WTC11 (cell line): ENCODE measurements at regions not wholly inside any gene's neighbourhood (a gene's known extent, or its start where the extent isn't known, plus 50 kb on each side); places are given as distances from the start of the nearest gene placed in this dataset.
"Not testable (repeated sequence)": the region's sequence is repeated elsewhere in the genome, so short reads cannot be mapped to it uniquely, and the experiment has no call there.

Experiments used
- ATAC-seq: fragments of 200-7000 bp; cut with Tn5 transposase; 2 replicates; pipeline ENCODE4 v1.10.0; 2021; ENCODE audit warnings: mild to moderate bottlenecking, moderate library complexity
- CTCF ChIA-PET: fragments of 300-600 bp; sonication (Branson Sonifier 250); formaldehyde crosslinking; loops from one replicate; lab custom pipeline; 2021; ENCODE audit warnings: antibody characterized with exemption; lab: Charles Lee
- POLR2A ChIA-PET: fragments of 350-600 bp; sonication (Branson Sonifier 250); formaldehyde crosslinking; loops from one replicate; lab custom pipeline; 2021; ENCODE audit warnings: antibody characterized with exemption; lab: Charles Lee
- DNase-seq: peaks from one replicate; pipeline ENCODE4 v3.0.0; 2021; ENCODE audit warnings: low spot score
- H3K27ac Mint-ChIP-seq: 2 replicates; pipeline ENCODE4 v1.8.0; 2021; ENCODE audit warnings: mixed read lengths
- H3K27me3 Mint-ChIP-seq: 2 replicates; pipeline ENCODE4 v1.8.0; 2021; ENCODE audit warnings: low read depth, mild to moderate bottlenecking, moderate library complexity, mixed read lengths
- H3K36me3 Mint-ChIP-seq: 2 replicates; pipeline ENCODE4 v1.8.0; 2021; ENCODE audit warnings: mixed read lengths
- H3K4me1 Mint-ChIP-seq: 2 replicates; pipeline ENCODE4 v1.8.0; 2022; ENCODE audit warnings: mixed read lengths
- H3K4me3 Mint-ChIP-seq: 2 replicates; pipeline ENCODE4 v1.8.0; 2021; ENCODE audit warnings: mild to moderate bottlenecking, moderate library complexity, mixed read lengths
- H3K9me3 Mint-ChIP-seq: 2 replicates; pipeline ENCODE4 v1.8.0; 2021; ENCODE audit warnings: mixed read lengths
- AR ChIP-seq: fragments of 250-450 bp; sonication (Bioruptor Pico); IDR thresholded peaks from 2 replicates; pipeline ENCODE4 v1.9.0; 2021; ENCODE audit warnings: mild to moderate bottlenecking
- ARID4B ChIP-seq: sonication (generic); formaldehyde crosslinking; IDR thresholded peaks from 2 replicates; pipeline ENCODE4 v1.8.0; 2023; ENCODE audit warnings: missing genetic modification reagents, mild to moderate bottlenecking, borderline replicate concordance
- CBFB ChIP-seq: sonication (generic); formaldehyde crosslinking; IDR thresholded peaks from 2 replicates; pipeline ENCODE4 v1.8.1; 2022; ENCODE audit warnings: mild to moderate bottlenecking, low read depth, missing genetic modification reagents
- CREB1 ChIP-seq: sonication (generic); formaldehyde crosslinking; IDR thresholded peaks from 2 replicates; pipeline ENCODE4 v1.8.0; 2023; ENCODE audit warnings: mild to moderate bottlenecking, missing genetic modification reagents
- HMGA2 ChIP-seq: fragments of 250-450 bp; sonication (Bioruptor Pico); IDR thresholded peaks from 2 replicates; pipeline ENCODE4 v1.4.0; 2021; ENCODE audit warnings: mild to moderate bottlenecking, moderate library complexity
- IRF1 ChIP-seq: sonication (generic); formaldehyde crosslinking; IDR thresholded peaks from 2 replicates; pipeline ENCODE4 v1.8.0; 2023; ENCODE audit warnings: missing genetic modification reagents
- KAT7 ChIP-seq: sonication (generic); formaldehyde crosslinking; IDR thresholded peaks from 2 replicates; pipeline ENCODE4 v1.8.1; 2023; ENCODE audit warnings: missing genetic modification reagents, mild to moderate bottlenecking, borderline replicate concordance
- SMAD3 ChIP-seq: sonication (generic); formaldehyde crosslinking; IDR thresholded peaks from 2 replicates; pipeline ENCODE4 v1.8.0; 2022; ENCODE audit warnings: missing genetic modification reagents, mild to moderate bottlenecking, borderline replicate concordance
- SOX15 ChIP-seq: fragments of 250-450 bp; sonication (Bioruptor Pico); IDR thresholded peaks from 2 replicates; pipeline ENCODE4 v1.9.0; 2021; ENCODE audit warnings: mild to moderate bottlenecking
- TP53 ChIP-seq: sonication (generic); formaldehyde crosslinking; IDR thresholded peaks from 2 replicates; pipeline ENCODE4 v1.8.1; 2023; ENCODE audit warnings: mild to moderate bottlenecking, missing genetic modification reagents
- ZNF416 ChIP-seq: fragments of 250-450 bp; sonication (Bioruptor Pico); IDR thresholded peaks from 2 replicates; pipeline ENCODE4 v1.9.0; 2021; ENCODE audit warnings: mild to moderate bottlenecking, inconsistent platforms
- ZNF532 ChIP-seq: fragments of 250-450 bp; sonication (Bioruptor Pico); IDR thresholded peaks from 2 replicates; pipeline ENCODE4 v1.9.0; 2021; ENCODE audit warnings: mild to moderate bottlenecking, borderline replicate concordance
- ZNF671 ChIP-seq: fragments of 250-450 bp; sonication (Bioruptor Pico); IDR thresholded peaks from 2 replicates; pipeline ENCODE4 v1.8.0; 2021; ENCODE audit warnings: mild to moderate bottlenecking

GRCh38 chr4:8675383-8675782 lies 82.8 kb downstream of the CPZ start (continued):
- no peak for TF ChIP-seq AR (CRISPR knock-in tag)
- no peak for TF ChIP-seq HMGA2 (CRISPR knock-in tag)
- TF ChIP-seq SOX15 (CRISPR knock-in tag): no peak
- no peak for TF ChIP-seq ZNF671 (CRISPR knock-in tag)
- no peak for TF ChIP-seq CREB1 (CRISPR knock-in tag)
- no peak for TF ChIP-seq KAT7 (CRISPR knock-in tag)
- TF ChIP-seq ZNF532: no peak
- TF ChIP-seq SMAD3 (CRISPR knock-in tag): peak; percentile 78; the same call in 1 of the 2 replicates
- TF ChIP-seq ARID4B (CRISPR knock-in tag): peak; percentile 94; the same call in 1 of the 2 replicates
- TF ChIP-seq CBFB (CRISPR knock-in tag): peak; percentile 90
- TF ChIP-seq ZNF416 (CRISPR knock-in tag): no peak
- 0 out of 2 replicates have a peak, but pooled peaks have one; percentile 63 for TF ChIP-seq IRF1 (CRISPR knock-in tag)

GRCh38 chr4:8674311-8674885 lies 81.8 kb downstream of the CPZ start:
- POLR2A ChIA-PET: no interaction called here
- DNase-seq (no peak), ATAC-seq (no peak)
- H3K4me1 Mint-ChIP-seq: no peaks in the 10 kb centered on the region
- H3K9me3 Mint-ChIP-seq: no peaks in the 10 kb centered on the region
- CTCF ChIA-PET: interaction anchor here (1.0 to 2.8 kb wide), 6 partner anchors 10 to 243 kb away, joined by 3 to 27 read pairs (median 6); no protein-coding TSS in a partner anchor
- TF ChIP-seq TP53 (CRISPR knock-in tag): no peak
- TF ChIP-seq, all 79 proteins: peak for 0
- H3K27ac Mint-ChIP-seq: no peak overlapping the region
- no peak overlapping the region for H3K4me3 Mint-ChIP-seq
- H3K27me3 Mint-ChIP-seq: peaks cover 14% of the 10 kb centered on the region
- no peaks in the 10 kb centered on the region for H3K36me3 Mint-ChIP-seq

GRCh38 chr4:8673106-8673505 lies 80.5 kb downstream of the CPZ start:
- H3K4me3 Mint-ChIP-seq, POLR2A ChIA-PET, H3K27ac Mint-ChIP-seq, H3K36me3 Mint-ChIP-seq, DNase-seq, ATAC-seq, H3K9me3 Mint-ChIP-seq, H3K4me1 Mint-ChIP-seq: not testable (repeated sequence)
- H3K27me3 Mint-ChIP-seq: peaks cover 17% of the 10 kb centered on the region
- CTCF ChIA-PET: interaction anchor here (0.7 to 2.9 kb wide), 3 partner anchors 9 to 116 kb away, joined by 3 to 16 read pairs (median 6); no protein-coding TSS in a partner anchor
